ENCODE measurements at regions not wholly inside any gene's neighbourhood (a gene's known extent, or its start where the extent isn't known, plus 50 kb on each side); places are given as distances from the start of the nearest gene placed in this dataset.

DNA sequence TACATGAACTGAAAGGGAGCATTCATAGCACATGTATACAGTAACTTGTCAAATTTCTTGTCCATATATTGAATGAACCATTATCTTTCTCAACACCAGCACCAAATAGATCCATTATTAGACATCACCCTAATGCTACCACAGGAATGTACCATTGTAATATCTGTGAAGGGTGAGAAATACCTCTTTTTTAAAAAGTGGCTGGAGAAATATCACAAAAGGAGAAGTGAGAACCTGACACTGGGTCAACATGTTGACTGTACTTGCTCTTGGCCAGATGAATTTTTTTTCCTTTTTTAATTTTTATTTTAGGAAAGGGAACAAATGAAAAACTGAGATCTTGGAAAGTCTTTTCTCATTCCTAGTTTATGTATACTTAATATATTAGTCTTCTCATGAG, 63.5 kb downstream of the CAVIN2 start:
- TF ChIP-seq CTCF (IDR thresholded peaks at IDR 0.05) (no peak), POLR2AphosphoS5 (IDR thresholded peaks at IDR 0.05) (no peak)
